A549 (cell line): ENCODE measurements at regions not wholly inside any gene's neighbourhood (a gene's known extent, or its start where the extent isn't known, plus 50 kb on each side); places are given as distances from the start of the nearest gene placed in this dataset.

ENCODE experiments used
- CHD2 ChIP-seq: fragments of 150-350 bp; IDR thresholded peaks from 2 replicates; pipeline ENCODE4 v1.6.1; 2014; ENCODE audit warnings: low read length; ENCODE audit not compliant: partially characterized antibody
- CTCF ChIP-seq: fragments of >200 bp; sonication (Bioruptor Twin); formaldehyde crosslinking; IDR thresholded peaks from 3 replicates; pipeline ENCODE4 v1.5.1; 2016
- EP300 ChIP-seq, 2 experiments: fragments of >200 bp; sonication (Bioruptor Twin); formaldehyde crosslinking; IDR thresholded peaks; 2 replicates in 1 of 2; 3 replicates in 1 of 2; pipeline ENCODE4 v1.6.1; 2016 to 2017
- HOXB13 ChIP-seq: fragments of 250-450 bp; sonication (Bioruptor Pico); IDR thresholded peaks from 2 replicates; pipeline ENCODE4 v1.5.0; 2020; ENCODE audit warnings: low read depth, mild to moderate bottlenecking, moderate library complexity
- MAFK ChIP-seq: fragments of 450-650 bp; IDR thresholded peaks from 2 replicates; pipeline ENCODE4 v1.6.1; 2014; ENCODE audit not compliant: partially characterized antibody
- PHF8 ChIP-seq: fragments of 200-600 bp; sonication (generic); IDR thresholded peaks from 2 replicates; pipeline ENCODE4 v1.6.1; 2016; ENCODE audit warnings: low read depth, mild to moderate bottlenecking, antibody characterized with exemption, moderate library complexity, borderline replicate concordance
- POLR2A ChIP-seq: IDR thresholded peaks from 2 replicates; pipeline ENCODE4 v1.6.1; 2012; ENCODE audit warnings: mild to moderate bottlenecking, low read length
- RARB ChIP-seq: fragments of 250-450 bp; sonication (Bioruptor Pico); IDR thresholded peaks from 2 replicates; pipeline ENCODE4 v1.8.0; 2021; ENCODE audit warnings: mild to moderate bottlenecking, moderate library complexity
- ZSCAN20 ChIP-seq: fragments of 250-450 bp; sonication (Bioruptor Pico); IDR thresholded peaks from 2 replicates; pipeline ENCODE4 v1.8.0; 2022; ENCODE audit warnings: mild to moderate bottlenecking, moderate library complexity

GRCh38 chr1:60878323-60878722 lies 204.0 kb upstream of the NFIA start:
- TF ChIP-seq RARB (CRISPR knock-in tag) (no peak), EP300 (IDR thresholded peaks at IDR 0.05) (no peak), PHF8 (no peak), POLR2A (no peak), CHD2 (no peak), ZSCAN20 (CRISPR knock-in tag) (no peak), CTCF (no peak), HOXB13 (no peak), MAFK (no peak)
